SK-N-MC (cell line): ENCODE measurements at regions not wholly inside any gene's neighbourhood (a gene's known extent, or its start where the extent isn't known, plus 50 kb on each side); places are given as distances from the start of the nearest gene placed in this dataset.

Source experiments
- EZH2 ChIP-seq: fragments of 200-600 bp; sonication (generic); IDR thresholded peaks from one replicate; pipeline ENCODE4 v1.6.1; 2017; ENCODE audit warnings: antibody characterized with exemption
- FOXP2 ChIP-seq: optimal IDR thresholded peaks from 2 replicates; pipeline ENCODE3; 2011; ENCODE audit warnings: mild to moderate bottlenecking, moderate library complexity; ENCODE audit not compliant: insufficient read depth; ENCODE audit errors: extremely low read length, control extremely low read depth
- POLR2AphosphoS5 ChIP-seq: IDR thresholded peaks from 2 replicates; pipeline ENCODE4 v1.6.1; 2012; ENCODE audit warnings: mild to moderate bottlenecking, low read depth, low read length, borderline replicate concordance

DNA sequence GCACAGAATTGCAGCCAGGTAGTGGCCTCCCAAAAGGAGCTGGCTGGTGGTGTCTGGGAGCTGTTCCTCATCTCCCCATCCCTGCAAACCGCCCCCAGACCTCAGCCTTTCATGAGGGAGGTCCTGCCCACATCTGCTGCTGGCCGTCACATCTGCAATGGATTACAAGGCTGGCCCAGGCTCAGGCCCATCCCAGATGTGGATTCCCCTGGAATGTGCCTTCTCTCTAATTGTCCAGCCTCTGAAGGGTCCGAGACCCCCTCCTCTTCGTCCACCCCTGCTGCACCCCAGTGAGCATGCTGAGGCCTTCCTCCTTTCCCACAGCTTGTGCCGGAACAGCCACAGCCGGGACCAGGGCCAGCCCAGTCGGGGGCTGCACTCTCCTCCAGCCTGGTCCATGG, 115.0 kb upstream of the NALF2 start:
- TF ChIP-seq EZH2 (no peak), POLR2AphosphoS5 (no peak), FOXP2 (no peak)
